GM23338 (cell line): ENCODE measurements at regions not wholly inside any gene's neighbourhood (a gene's known extent, or its start where the extent isn't known, plus 50 kb on each side); places are given as distances from the start of the nearest gene placed in this dataset.

Experiments used
- ATAC-seq: fragments of 200-7000 bp; cut with Tn5 transposase; 3 replicates; pipeline ENCODE4 v1.9.1; 2020
- DNase-seq: peaks from one replicate; pipeline ENCODE4 v3.0.0-alpha.2; 2015; ENCODE audit warnings: low spot score
- H2AFZ ChIP-seq: fragments of 200-600 bp; sonication (generic); 2 replicates; pipeline ENCODE4 v1.8.0; 2016; ENCODE audit warnings: antibody characterized with exemption, mild to moderate bottlenecking, moderate library complexity
- H3F3A ChIP-seq: fragments of 200-600 bp; sonication (generic); replicated peaks from 2 replicates; pipeline ENCODE4 v1.8.0; 2017; ENCODE audit warnings: antibody characterized with exemption, mixed run types, low read depth
- H3K27ac ChIP-seq: fragments of 200-600 bp; sonication (generic); 2 replicates; pipeline ENCODE4 v1.6.1; 2016; ENCODE audit warnings: low read depth
- H3K27me3 ChIP-seq: fragments of 200-600 bp; sonication (generic); 2 replicates; pipeline ENCODE4 v1.8.0; 2016; ENCODE audit warnings: mild to moderate bottlenecking, mixed run types, moderate library complexity; ENCODE audit not compliant: insufficient read depth
- H3K36me3 ChIP-seq: fragments of 200-600 bp; sonication (generic); 2 replicates; pipeline ENCODE4 v1.8.0; 2016; ENCODE audit warnings: mild to moderate bottlenecking; ENCODE audit not compliant: insufficient read depth
- H3K4me1 ChIP-seq: fragments of 200-600 bp; sonication (generic); 2 replicates; pipeline ENCODE4 v1.8.0; 2016; ENCODE audit warnings: mild to moderate bottlenecking, moderate library complexity; ENCODE audit not compliant: insufficient read depth
- H3K4me2 ChIP-seq: fragments of 200-600 bp; sonication (generic); 2 replicates; pipeline ENCODE4 v1.7.1; 2017; ENCODE audit warnings: mixed run types
- H3K4me3 ChIP-seq: fragments of 200-600 bp; sonication (generic); 2 replicates; pipeline ENCODE4 v1.6.1; 2016; ENCODE audit warnings: mixed run types
- H3K79me2 ChIP-seq: fragments of 200-600 bp; sonication (generic); replicated peaks from 2 replicates; pipeline ENCODE4 v1.8.0; 2017; ENCODE audit warnings: mild to moderate bottlenecking; ENCODE audit not compliant: insufficient read depth
- H3K9me2 ChIP-seq: fragments of 200-600 bp; sonication (generic); 2 replicates; pipeline ENCODE4 v1.8.0; 2017; ENCODE audit not compliant: insufficient read depth
- H4K20me1 ChIP-seq: fragments of 200-600 bp; sonication (generic); replicated peaks from 2 replicates; pipeline ENCODE4 v1.8.0; 2017; ENCODE audit warnings: mild to moderate bottlenecking; ENCODE audit not compliant: insufficient read depth
- H3K27ac Mint-ChIP-seq: 2 replicates; pipeline ENCODE4 v1.8.0; 2020; ENCODE audit warnings: inconsistent platforms, mild to moderate bottlenecking, moderate library complexity, mixed read lengths
- H3K27me3 Mint-ChIP-seq: 3 replicates; pipeline ENCODE4 v1.8.0; 2022; ENCODE audit warnings: low read depth, mild to moderate bottlenecking, moderate library complexity, mixed read lengths, inconsistent platforms; ENCODE audit not compliant: insufficient read depth, poor library complexity
- H3K36me3 Mint-ChIP-seq: 3 replicates; pipeline ENCODE4 v1.8.0; 2021; ENCODE audit warnings: low read depth, mild to moderate bottlenecking, inconsistent platforms, moderate library complexity, mixed read lengths
- H3K4me1 Mint-ChIP-seq: 3 replicates; pipeline ENCODE4 v1.8.0; 2020; ENCODE audit warnings: mild to moderate bottlenecking, inconsistent platforms, mixed read lengths
- H3K4me3 Mint-ChIP-seq: 3 replicates; pipeline ENCODE4 v1.8.0; 2021; ENCODE audit warnings: moderate library complexity, mild to moderate bottlenecking, inconsistent platforms, mixed read lengths
- H3K9me3 Mint-ChIP-seq: 3 replicates; pipeline ENCODE4 v1.8.0; 2020; ENCODE audit warnings: moderate library complexity, mild to moderate bottlenecking, inconsistent platforms, mixed read lengths
- CREB1 ChIP-seq: fragments of 250-450 bp; sonication (Bioruptor Pico); IDR thresholded peaks from 2 replicates; pipeline ENCODE4 v1.5.0; 2020; ENCODE audit warnings: low read depth, mild to moderate bottlenecking, moderate library complexity
- CTCF ChIP-seq, 2 experiments: fragments of 200-600 bp in 1 of 2; sonication (generic) in 1 of 2; conservative IDR thresholded peaks; 2 replicates each; pipeline versions ENCODE4 v1.5.1 to v1.6.1; 2016 to 2017; ENCODE audit warnings: antibody characterized with exemption in 2 of 2, low read depth in 2 of 2, mild to moderate bottlenecking in 2 of 2, moderate library complexity in 1 of 2
- ETS1 ChIP-seq: IDR thresholded peaks from 2 replicates; pipeline ENCODE4 v1.6.1; 2016; ENCODE audit warnings: antibody characterized with exemption
- EZH2 ChIP-seq: fragments of 200-600 bp; sonication (generic); IDR thresholded peaks from one replicate; pipeline ENCODE4 v1.8.0; 2017; ENCODE audit warnings: antibody characterized with exemption, mild to moderate bottlenecking, low read depth; ENCODE audit not compliant: unreplicated experiment
- EZH2phosphoT487 ChIP-seq: fragments of 200-600 bp; sonication (generic); IDR thresholded peaks from one replicate; pipeline ENCODE4 v1.8.1; 2018; ENCODE audit warnings: antibody characterized with exemption; ENCODE audit not compliant: unreplicated experiment
- JUNB ChIP-seq: IDR thresholded peaks from one replicate; pipeline ENCODE4 v1.6.1; 2016; ENCODE audit warnings: antibody characterized with exemption; ENCODE audit not compliant: unreplicated experiment
- NANOG ChIP-seq: IDR thresholded peaks from 2 replicates; pipeline ENCODE4 v1.6.1; 2016; ENCODE audit warnings: antibody characterized with exemption, borderline replicate concordance
- POLR2AphosphoS5 ChIP-seq: IDR thresholded peaks from 2 replicates; pipeline ENCODE4 v1.6.1; 2016; ENCODE audit warnings: antibody characterized with exemption, low read depth
- STAT1 ChIP-seq: IDR thresholded peaks from one replicate; pipeline ENCODE4 v1.6.1; 2016; ENCODE audit warnings: antibody characterized with exemption; ENCODE audit not compliant: unreplicated experiment
- ZNF114 ChIP-seq: fragments of 250-450 bp; sonication (Bioruptor Pico); IDR thresholded peaks from 2 replicates; pipeline ENCODE4 v1.5.0; 2020; ENCODE audit warnings: mild to moderate bottlenecking, moderate library complexity
- ZNF331 ChIP-seq: fragments of 250-450 bp; sonication (Bioruptor Pico); IDR thresholded peaks from 2 replicates; pipeline ENCODE4 v1.5.0; 2020; ENCODE audit warnings: low read depth, mild to moderate bottlenecking, moderate library complexity
- TF ChIP-seq, protein P1 (sequence below): fragments of 250-450 bp; sonication (Bioruptor Pico); IDR thresholded peaks from 2 replicates; pipeline ENCODE4 v1.5.0; 2020; ENCODE audit warnings: mild to moderate bottlenecking, moderate library complexity
- TF ChIP-seq, protein P2 (sequence below): IDR thresholded peaks from one replicate; pipeline ENCODE4 v1.6.1; 2018; ENCODE audit warnings: antibody characterized with exemption; ENCODE audit not compliant: unreplicated experiment

GRCh38 chr2:181818058-181818680 is 73.4 kb upstream of the ITPRID2 start:
- H3K4me3 Mint-ChIP-seq = no peak overlapping the region
- no peaks in the 10 kb centered on the region for H3K79me2 ChIP-seq
- H3K27ac Mint-ChIP-seq = 0 out of 2 replicates have a peak overlapping the region, but pooled peaks have one; percentile 29
- ATAC-seq = no peak
- no peaks in the 10 kb centered on the region for H3K27me3 ChIP-seq
- H3K4me3 ChIP-seq = no peak overlapping the region
- H3K27ac ChIP-seq = no peak overlapping the region
- 0 out of 2 replicates have a peak overlapping the region, but pooled peaks have one; percentile 2 for H3K4me2 ChIP-seq
- H2AFZ ChIP-seq = no peak overlapping the region
- H3K9me2 ChIP-seq = peaks cover 5% of the 10 kb centered on the region; the same call in 1 of the 2 replicates
- peaks cover 12% of the 10 kb centered on the region; the same call in 1 of the 2 replicates for H3K4me1 ChIP-seq
- no peak for DNase-seq
- no peaks in the 10 kb centered on the region for H3K36me3 ChIP-seq
- H3K27me3 Mint-ChIP-seq = no peaks in the 10 kb centered on the region
- no peaks in the 10 kb centered on the region for H3F3A ChIP-seq
- peaks cover 12% of the 10 kb centered on the region for H3K4me1 Mint-ChIP-seq
- no peaks in the 10 kb centered on the region for H3K36me3 Mint-ChIP-seq
- H3K9me3 Mint-ChIP-seq = no peaks in the 10 kb centered on the region
- TF ChIP-seq ZNF331 (CRISPR knock-in tag) (no peak), NANOG (no peak), JUNB (no peak), CTCF (conservative IDR thresholded peaks at IDR 0.05; ENCODE audit: low read depth in 2 of 2) (no peak), POLR2AphosphoS5 (no peak), EZH2phosphoT487 (no peak), ETS1 (no peak), EZH2 (no peak), CREB1 (CRISPR knock-in tag) (no peak), ZNF114 (no peak), STAT1 (no peak)
- TF ChIP-seq, protein P1, sequence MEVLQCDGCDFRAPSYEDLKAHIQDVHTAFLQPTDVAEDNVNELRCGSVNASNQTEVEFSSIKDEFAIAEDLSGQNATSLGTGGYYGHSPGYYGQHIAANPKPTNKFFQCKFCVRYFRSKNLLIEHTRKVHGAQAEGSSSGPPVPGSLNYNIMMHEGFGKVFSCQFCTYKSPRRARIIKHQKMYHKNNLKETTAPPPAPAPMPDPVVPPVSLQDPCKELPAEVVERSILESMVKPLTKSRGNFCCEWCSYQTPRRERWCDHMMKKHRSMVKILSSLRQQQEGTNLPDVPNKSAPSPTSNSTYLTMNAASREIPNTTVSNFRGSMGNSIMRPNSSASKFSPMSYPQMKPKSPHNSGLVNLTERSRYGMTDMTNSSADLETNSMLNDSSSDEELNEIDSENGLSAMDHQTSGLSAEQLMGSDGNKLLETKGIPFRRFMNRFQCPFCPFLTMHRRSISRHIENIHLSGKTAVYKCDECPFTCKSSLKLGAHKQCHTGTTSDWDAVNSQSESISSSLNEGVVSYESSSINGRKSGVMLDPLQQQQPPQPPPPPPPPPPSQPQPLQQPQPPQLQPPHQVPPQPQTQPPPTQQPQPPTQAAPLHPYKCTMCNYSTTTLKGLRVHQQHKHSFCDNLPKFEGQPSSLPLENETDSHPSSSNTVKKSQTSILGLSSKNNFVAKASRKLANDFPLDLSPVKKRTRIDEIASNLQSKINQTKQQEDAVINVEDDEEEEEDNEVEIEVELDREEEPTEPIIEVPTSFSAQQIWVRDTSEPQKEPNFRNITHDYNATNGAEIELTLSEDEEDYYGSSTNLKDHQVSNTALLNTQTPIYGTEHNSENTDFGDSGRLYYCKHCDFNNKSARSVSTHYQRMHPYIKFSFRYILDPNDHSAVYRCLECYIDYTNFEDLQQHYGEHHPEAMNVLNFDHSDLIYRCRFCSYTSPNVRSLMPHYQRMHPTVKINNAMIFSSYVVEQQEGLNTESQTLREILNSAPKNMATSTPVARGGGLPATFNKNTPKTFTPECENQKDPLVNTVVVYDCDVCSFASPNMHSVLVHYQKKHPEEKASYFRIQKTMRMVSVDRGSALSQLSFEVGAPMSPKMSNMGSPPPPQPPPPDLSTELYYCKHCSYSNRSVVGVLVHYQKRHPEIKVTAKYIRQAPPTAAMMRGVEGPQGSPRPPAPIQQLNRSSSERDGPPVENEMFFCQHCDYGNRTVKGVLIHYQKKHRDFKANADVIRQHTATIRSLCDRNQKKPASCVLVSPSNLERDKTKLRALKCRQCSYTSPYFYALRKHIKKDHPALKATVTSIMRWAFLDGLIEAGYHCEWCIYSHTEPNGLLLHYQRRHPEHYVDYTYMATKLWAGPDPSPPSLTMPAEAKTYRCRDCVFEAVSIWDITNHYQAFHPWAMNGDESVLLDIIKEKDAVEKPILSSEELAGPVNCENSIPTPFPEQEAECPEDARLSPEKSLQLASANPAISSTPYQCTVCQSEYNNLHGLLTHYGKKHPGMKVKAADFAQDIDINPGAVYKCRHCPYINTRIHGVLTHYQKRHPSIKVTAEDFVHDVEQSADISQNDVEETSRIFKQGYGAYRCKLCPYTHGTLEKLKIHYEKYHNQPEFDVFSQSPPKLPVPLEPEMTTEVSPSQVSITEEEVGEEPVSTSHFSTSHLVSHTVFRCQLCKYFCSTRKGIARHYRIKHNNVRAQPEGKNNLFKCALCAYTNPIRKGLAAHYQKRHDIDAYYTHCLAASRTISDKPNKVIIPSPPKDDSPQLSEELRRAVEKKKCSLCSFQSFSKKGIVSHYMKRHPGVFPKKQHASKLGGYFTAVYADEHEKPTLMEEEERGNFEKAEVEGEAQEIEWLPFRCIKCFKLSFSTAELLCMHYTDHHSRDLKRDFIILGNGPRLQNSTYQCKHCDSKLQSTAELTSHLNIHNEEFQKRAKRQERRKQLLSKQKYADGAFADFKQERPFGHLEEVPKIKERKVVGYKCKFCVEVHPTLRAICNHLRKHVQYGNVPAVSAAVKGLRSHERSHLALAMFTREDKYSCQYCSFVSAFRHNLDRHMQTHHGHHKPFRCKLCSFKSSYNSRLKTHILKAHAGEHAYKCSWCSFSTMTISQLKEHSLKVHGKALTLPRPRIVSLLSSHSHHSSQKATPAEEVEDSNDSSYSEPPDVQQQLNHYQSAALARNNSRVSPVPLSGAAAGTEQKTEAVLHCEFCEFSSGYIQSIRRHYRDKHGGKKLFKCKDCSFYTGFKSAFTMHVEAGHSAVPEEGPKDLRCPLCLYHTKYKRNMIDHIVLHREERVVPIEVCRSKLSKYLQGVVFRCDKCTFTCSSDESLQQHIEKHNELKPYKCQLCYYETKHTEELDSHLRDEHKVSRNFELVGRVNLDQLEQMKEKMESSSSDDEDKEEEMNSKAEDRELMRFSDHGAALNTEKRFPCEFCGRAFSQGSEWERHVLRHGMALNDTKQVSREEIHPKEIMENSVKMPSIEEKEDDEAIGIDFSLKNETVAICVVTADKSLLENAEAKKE (CRISPR knock-in tag) = no peak
- TF ChIP-seq, protein P2, sequence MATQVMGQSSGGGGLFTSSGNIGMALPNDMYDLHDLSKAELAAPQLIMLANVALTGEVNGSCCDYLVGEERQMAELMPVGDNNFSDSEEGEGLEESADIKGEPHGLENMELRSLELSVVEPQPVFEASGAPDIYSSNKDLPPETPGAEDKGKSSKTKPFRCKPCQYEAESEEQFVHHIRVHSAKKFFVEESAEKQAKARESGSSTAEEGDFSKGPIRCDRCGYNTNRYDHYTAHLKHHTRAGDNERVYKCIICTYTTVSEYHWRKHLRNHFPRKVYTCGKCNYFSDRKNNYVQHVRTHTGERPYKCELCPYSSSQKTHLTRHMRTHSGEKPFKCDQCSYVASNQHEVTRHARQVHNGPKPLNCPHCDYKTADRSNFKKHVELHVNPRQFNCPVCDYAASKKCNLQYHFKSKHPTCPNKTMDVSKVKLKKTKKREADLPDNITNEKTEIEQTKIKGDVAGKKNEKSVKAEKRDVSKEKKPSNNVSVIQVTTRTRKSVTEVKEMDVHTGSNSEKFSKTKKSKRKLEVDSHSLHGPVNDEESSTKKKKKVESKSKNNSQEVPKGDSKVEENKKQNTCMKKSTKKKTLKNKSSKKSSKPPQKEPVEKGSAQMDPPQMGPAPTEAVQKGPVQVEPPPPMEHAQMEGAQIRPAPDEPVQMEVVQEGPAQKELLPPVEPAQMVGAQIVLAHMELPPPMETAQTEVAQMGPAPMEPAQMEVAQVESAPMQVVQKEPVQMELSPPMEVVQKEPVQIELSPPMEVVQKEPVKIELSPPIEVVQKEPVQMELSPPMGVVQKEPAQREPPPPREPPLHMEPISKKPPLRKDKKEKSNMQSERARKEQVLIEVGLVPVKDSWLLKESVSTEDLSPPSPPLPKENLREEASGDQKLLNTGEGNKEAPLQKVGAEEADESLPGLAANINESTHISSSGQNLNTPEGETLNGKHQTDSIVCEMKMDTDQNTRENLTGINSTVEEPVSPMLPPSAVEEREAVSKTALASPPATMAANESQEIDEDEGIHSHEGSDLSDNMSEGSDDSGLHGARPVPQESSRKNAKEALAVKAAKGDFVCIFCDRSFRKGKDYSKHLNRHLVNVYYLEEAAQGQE = no peak
- H4K20me1 ChIP-seq = no peaks in the 10 kb centered on the region
